ENCODE measurements at regions not wholly inside any gene's neighbourhood (a gene's known extent, or its start where the extent isn't known, plus 50 kb on each side); places are given as distances from the start of the nearest gene placed in this dataset.

- DNase-seq = no peak
Measured at GRCh38 chr9:96085491-96086143, 210.1 kb downstream of the ERCC6L2 start.

GRCh38 chr9:96084331-96084734 lies 208.8 kb downstream of the ERCC6L2 start:
- no peak for DNase-seq

GRCh38 chr9:96082516-96083232 lies 207.2 kb downstream of the ERCC6L2 start:
- no peak for DNase-seq

GRCh38 chr9:96080364-96080763 lies 204.9 kb downstream of the ERCC6L2 start:
- no peak for DNase-seq

- no peak for DNase-seq
Measured at GRCh38 chr9:96079779-96080178, 204.3 kb downstream of the ERCC6L2 start.

- no peak for DNase-seq
Measured at GRCh38 chr9:96078897-96079490, 203.5 kb downstream of the ERCC6L2 start.

- no peak for DNase-seq
Measured at GRCh38 chr9:96075757-96076156, 200.3 kb downstream of the ERCC6L2 start.

GRCh38 chr9:96075111-96075510 lies 199.6 kb downstream of the ERCC6L2 start:
- DNase-seq = no peak

GRCh38 chr9:96073531-96074480 lies 198.3 kb downstream of the ERCC6L2 start:
- DNase-seq = no peak

GRCh38 chr9:96072930-96073329 lies 197.4 kb downstream of the ERCC6L2 start:
- DNase-seq = no peak

- DNase-seq = no peak
Measured at GRCh38 chr9:96071815-96072124, 196.3 kb downstream of the ERCC6L2 start.

GRCh38 chr9:96071076-96071814 lies 195.8 kb downstream of the ERCC6L2 start:
- DNase-seq = peak; percentile 34

GRCh38 chr9:96069629-96070220 lies 194.2 kb downstream of the ERCC6L2 start:
- no peak for DNase-seq

GRCh38 chr9:96068511-96068910 lies 193.0 kb downstream of the ERCC6L2 start:
- DNase-seq = no peak

- no peak for DNase-seq
Measured at GRCh38 chr9:96067600-96067999, 192.1 kb downstream of the ERCC6L2 start.

GRCh38 chr9:96067004-96067403 lies 191.5 kb downstream of the ERCC6L2 start:
- DNase-seq = no peak

GRCh38 chr9:96065482-96066251 lies 190.2 kb downstream of the ERCC6L2 start:
- no peak for DNase-seq

GRCh38 chr9:96064826-96065481 lies 189.5 kb downstream of the ERCC6L2 start:
- DNase-seq = no peak

- no peak for DNase-seq
Measured at GRCh38 chr9:96062854-96063253, 187.4 kb downstream of the ERCC6L2 start.

GRCh38 chr9:96062031-96062430 lies 186.5 kb downstream of the ERCC6L2 start:
- peak; percentile 10 for DNase-seq

All from activated CD4-positive, alpha-beta T cell treated with anti-CD3 and anti-CD28 coated beads, Interleukin-2, amount 50 U/mL, for 16 hours (primary cell).